ENCODE measurements at regions not wholly inside any gene's neighbourhood (a gene's known extent, or its start where the extent isn't known, plus 50 kb on each side); places are given as distances from the start of the nearest gene placed in this dataset.

DNA sequence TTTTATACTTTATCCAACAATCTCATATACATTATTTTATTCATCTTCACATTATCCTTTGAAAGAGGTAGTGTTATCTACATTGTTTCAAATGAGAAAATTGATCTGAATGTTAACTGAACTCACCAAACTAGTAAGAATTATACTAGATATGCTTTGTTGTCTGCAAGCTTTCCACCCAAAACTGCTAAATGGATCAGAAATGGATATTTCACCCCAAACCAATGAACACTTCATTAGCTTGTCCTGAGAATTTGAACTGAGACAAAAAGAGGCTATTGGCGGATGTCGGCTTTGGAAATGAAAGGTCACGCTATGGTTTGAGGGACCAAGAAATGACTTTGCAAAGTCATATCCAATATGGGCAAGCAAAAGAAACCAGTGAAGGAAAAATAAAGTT is 201.9 kb upstream of the TRPM3 start:
- TF ChIP-seq, protein P1, sequence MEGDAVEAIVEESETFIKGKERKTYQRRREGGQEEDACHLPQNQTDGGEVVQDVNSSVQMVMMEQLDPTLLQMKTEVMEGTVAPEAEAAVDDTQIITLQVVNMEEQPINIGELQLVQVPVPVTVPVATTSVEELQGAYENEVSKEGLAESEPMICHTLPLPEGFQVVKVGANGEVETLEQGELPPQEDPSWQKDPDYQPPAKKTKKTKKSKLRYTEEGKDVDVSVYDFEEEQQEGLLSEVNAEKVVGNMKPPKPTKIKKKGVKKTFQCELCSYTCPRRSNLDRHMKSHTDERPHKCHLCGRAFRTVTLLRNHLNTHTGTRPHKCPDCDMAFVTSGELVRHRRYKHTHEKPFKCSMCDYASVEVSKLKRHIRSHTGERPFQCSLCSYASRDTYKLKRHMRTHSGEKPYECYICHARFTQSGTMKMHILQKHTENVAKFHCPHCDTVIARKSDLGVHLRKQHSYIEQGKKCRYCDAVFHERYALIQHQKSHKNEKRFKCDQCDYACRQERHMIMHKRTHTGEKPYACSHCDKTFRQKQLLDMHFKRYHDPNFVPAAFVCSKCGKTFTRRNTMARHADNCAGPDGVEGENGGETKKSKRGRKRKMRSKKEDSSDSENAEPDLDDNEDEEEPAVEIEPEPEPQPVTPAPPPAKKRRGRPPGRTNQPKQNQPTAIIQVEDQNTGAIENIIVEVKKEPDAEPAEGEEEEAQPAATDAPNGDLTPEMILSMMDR (IDR thresholded peaks at IDR 0.05; ENCODE audit: low read length): no peak
- no peak for TF ChIP-seq EZH2 (IDR thresholded peaks at IDR 0.05; ENCODE audit: borderline replicate concordance, low read length)
